IPS-NIHi7 (cell line): ENCODE measurements at regions not wholly inside any gene's neighbourhood (a gene's known extent, or its start where the extent isn't known, plus 50 kb on each side); places are given as distances from the start of the nearest gene placed in this dataset.

ENCODE experiments used
- DNase-seq: peaks from one replicate; pipeline ENCODE4 v3.0.0; 2012; ENCODE audit warnings: mixed read lengths; ENCODE audit errors: extremely low spot score

GRCh38 chr1:78797108-78797781, 147.6 kb downstream of the IFI44 start:
- DNase-seq: no peak

GRCh38 chr1:78799926-78800325, 150.3 kb downstream of the IFI44 start:
- DNase-seq: no peak

GRCh38 chr1:78814176-78814575, 164.5 kb downstream of the IFI44 start:
- DNase-seq: no peak

GRCh38 chr1:78825561-78825960, 175.9 kb downstream of the IFI44 start:
- DNase-seq: no peak

GRCh38 chr1:78829644-78830043, 176.9 kb downstream of the ADGRL4 start:
- no peak for DNase-seq

GRCh38 chr1:78830321-78830720, 176.2 kb downstream of the ADGRL4 start:
- DNase-seq: peak; percentile 11

GRCh38 chr1:78831731-78832360, 174.7 kb downstream of the ADGRL4 start:
- DNase-seq: no peak

- DNase-seq: no peak
Measured at GRCh38 chr1:78833491-78833890, 173.0 kb downstream of the ADGRL4 start.

- DNase-seq: no peak
Measured at GRCh38 chr1:78834201-78834741, 172.3 kb downstream of the ADGRL4 start.

GRCh38 chr1:78836726-78837125, 169.8 kb downstream of the ADGRL4 start:
- no peak for DNase-seq

- peak; percentile 20 for DNase-seq
Measured at GRCh38 chr1:78839704-78840277, 166.7 kb downstream of the ADGRL4 start.
